ENCODE measurements at regions not wholly inside any gene's neighbourhood (a gene's known extent, or its start where the extent isn't known, plus 50 kb on each side); places are given as distances from the start of the nearest gene placed in this dataset.

DNA sequence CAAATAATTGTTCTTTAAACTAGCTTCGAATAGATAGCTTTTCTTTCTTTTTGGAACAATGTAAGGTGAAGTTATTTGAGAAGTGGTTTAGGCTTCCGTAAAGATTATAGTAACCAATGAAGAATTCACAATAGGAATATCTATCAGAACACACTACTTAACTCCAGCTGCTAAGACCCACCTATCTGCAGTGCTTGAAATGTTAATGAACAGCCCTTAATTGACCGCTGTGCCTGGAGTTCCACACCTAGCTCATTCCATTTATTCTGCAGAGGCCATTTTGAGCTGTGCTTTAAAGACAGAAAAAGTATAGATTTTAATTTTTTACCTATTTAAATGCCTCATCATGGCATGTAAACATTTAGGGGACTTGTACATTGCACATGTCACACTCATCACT, 83.3 kb upstream of the APCDD1 start:
- Histone ChIP-seq H3K9me3 (ENCODE audit: insufficient read depth, low read depth, low read length) (no peaks in the 10 kb centered on the region), H3K4me3 (ENCODE audit: low read length, poor library complexity, severe bottlenecking) (no peak overlapping the region), H3F3A (ENCODE audit: low read depth) (no peaks in the 10 kb centered on the region), H3K36me3 (ENCODE audit: insufficient read depth, low read length) (no peaks in the 10 kb centered on the region), H3K4me1 (ENCODE audit: insufficient read depth, low read length, poor library complexity, severe bottlenecking) (no peaks in the 10 kb centered on the region), H3K9me2 (replicated peaks; ENCODE audit: low read depth, low read length) (no peaks in the 10 kb centered on the region), H3K9ac (ENCODE audit: low read depth, low read length, poor library complexity, severe bottlenecking) (no peak overlapping the region), H4K20me1 (ENCODE audit: insufficient read depth, low read length, poor library complexity, severe bottlenecking) (no peaks in the 10 kb centered on the region), H2AFZ (ENCODE audit: low read length) (no peak overlapping the region), H3K4me2 (ENCODE audit: low read depth, low read length, poor library complexity, severe bottlenecking) (no peak overlapping the region), H3K79me2 (ENCODE audit: insufficient read depth, low read length) (no peaks in the 10 kb centered on the region), H3K27me3 (ENCODE audit: insufficient read depth, low read length, poor library complexity, severe bottlenecking) (no peaks in the 10 kb centered on the region)
- TF ChIP-seq EZH2phosphoT487 (IDR thresholded peaks at IDR 0.05; ENCODE audit: borderline replicate concordance): no peak
- TF ChIP-seq, protein P1, sequence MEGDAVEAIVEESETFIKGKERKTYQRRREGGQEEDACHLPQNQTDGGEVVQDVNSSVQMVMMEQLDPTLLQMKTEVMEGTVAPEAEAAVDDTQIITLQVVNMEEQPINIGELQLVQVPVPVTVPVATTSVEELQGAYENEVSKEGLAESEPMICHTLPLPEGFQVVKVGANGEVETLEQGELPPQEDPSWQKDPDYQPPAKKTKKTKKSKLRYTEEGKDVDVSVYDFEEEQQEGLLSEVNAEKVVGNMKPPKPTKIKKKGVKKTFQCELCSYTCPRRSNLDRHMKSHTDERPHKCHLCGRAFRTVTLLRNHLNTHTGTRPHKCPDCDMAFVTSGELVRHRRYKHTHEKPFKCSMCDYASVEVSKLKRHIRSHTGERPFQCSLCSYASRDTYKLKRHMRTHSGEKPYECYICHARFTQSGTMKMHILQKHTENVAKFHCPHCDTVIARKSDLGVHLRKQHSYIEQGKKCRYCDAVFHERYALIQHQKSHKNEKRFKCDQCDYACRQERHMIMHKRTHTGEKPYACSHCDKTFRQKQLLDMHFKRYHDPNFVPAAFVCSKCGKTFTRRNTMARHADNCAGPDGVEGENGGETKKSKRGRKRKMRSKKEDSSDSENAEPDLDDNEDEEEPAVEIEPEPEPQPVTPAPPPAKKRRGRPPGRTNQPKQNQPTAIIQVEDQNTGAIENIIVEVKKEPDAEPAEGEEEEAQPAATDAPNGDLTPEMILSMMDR (conservative IDR thresholded peaks at IDR 0.05; ENCODE audit: low read length): no peak

DNA sequence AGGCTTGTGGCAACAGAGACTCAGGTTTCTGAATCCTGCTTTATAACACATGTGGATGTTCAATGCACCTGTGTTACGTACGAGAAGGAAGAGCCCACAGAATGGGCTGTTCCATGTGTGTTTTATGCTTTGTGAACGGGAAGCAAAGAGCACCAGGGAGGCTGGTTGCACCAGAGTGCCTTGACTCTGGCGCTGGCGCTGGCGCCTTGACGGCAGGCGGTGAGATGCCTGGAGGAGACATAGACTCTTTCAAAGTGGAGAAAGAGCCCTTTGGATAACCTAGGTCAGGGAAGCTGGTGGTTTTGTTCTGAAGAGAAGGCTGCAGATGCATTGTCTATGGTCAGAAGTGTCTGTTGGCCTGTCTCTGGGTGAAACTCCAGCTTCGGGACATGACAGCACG, 80.2 kb upstream of the APCDD1 start:
- no peaks in the 10 kb centered on the region for H4K20me1 ChIP-seq (ENCODE audit: insufficient read depth, low read length, poor library complexity, severe bottlenecking)
- H3K9ac ChIP-seq (ENCODE audit: low read depth, low read length, poor library complexity, severe bottlenecking): no peak overlapping the region
- no peaks in the 10 kb centered on the region for H3K9me2 ChIP-seq (replicated peaks; ENCODE audit: low read depth, low read length)
- no peak overlapping the region for H3K4me2 ChIP-seq (ENCODE audit: low read depth, low read length, poor library complexity, severe bottlenecking)
- TF ChIP-seq, protein P1 (conservative IDR thresholded peaks at IDR 0.05; ENCODE audit: low read length): no peak
- no peak for TF ChIP-seq EZH2phosphoT487 (IDR thresholded peaks at IDR 0.05; ENCODE audit: borderline replicate concordance)
- no peaks in the 10 kb centered on the region for H3K27me3 ChIP-seq (ENCODE audit: insufficient read depth, low read length, poor library complexity, severe bottlenecking)
- no peaks in the 10 kb centered on the region for H3F3A ChIP-seq (ENCODE audit: low read depth)
- no peaks in the 10 kb centered on the region for H3K79me2 ChIP-seq (ENCODE audit: insufficient read depth, low read length)
- H3K4me3 ChIP-seq (ENCODE audit: low read length, poor library complexity, severe bottlenecking): no peak overlapping the region
- no peaks in the 10 kb centered on the region for H3K4me1 ChIP-seq (ENCODE audit: insufficient read depth, low read length, poor library complexity, severe bottlenecking)
- no peaks in the 10 kb centered on the region for H3K36me3 ChIP-seq (ENCODE audit: insufficient read depth, low read length)
- H2AFZ ChIP-seq (ENCODE audit: low read length): no peak overlapping the region
- no peaks in the 10 kb centered on the region for H3K9me3 ChIP-seq (ENCODE audit: insufficient read depth, low read depth, low read length)

DNA sequence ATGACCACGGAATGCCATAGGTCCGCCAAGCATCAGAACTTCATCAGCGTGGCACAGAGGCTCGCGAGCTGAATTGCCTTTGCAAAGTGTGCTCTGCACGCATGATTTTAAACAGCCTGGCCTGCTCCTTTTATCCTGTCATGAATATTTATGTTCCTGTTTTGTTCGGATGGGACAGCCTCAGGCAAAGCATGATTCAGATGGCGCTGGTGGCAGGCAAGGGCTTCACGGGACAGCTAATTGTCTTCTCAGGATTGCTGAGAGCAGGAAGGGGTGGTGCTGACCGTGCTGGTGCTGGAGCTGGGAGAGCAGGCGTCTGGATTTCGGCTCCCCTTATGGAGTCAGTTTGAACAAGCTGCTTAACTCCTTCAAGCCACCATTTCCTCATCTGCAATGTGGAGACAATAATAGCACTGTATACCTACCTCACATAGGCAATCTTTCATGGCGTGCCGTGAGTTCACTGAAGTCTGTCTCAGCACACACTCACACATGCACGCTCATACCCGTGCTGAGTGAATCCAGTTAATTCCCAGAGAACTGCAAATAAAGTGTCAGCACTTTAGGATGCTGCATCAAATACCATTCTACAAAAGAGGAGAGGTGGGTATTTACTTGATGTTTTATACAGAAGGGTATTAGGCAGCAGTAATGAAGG, 79.7 kb upstream of the APCDD1 start:
- Histone ChIP-seq H2AFZ (ENCODE audit: low read length) (no peak overlapping the region), H3K4me2 (ENCODE audit: low read depth, low read length, poor library complexity, severe bottlenecking) (no peak overlapping the region), H3K27me3 (ENCODE audit: insufficient read depth, low read length, poor library complexity, severe bottlenecking) (no peaks in the 10 kb centered on the region), H3K79me2 (ENCODE audit: insufficient read depth, low read length) (no peaks in the 10 kb centered on the region), H3K9me2 (replicated peaks; ENCODE audit: low read depth, low read length) (no peaks in the 10 kb centered on the region), H3K4me1 (ENCODE audit: insufficient read depth, low read length, poor library complexity, severe bottlenecking) (no peaks in the 10 kb centered on the region), H3K4me3 (ENCODE audit: low read length, poor library complexity, severe bottlenecking) (no peak overlapping the region), H3K9me3 (ENCODE audit: insufficient read depth, low read depth, low read length) (no peaks in the 10 kb centered on the region), H3K36me3 (ENCODE audit: insufficient read depth, low read length) (no peaks in the 10 kb centered on the region), H3K9ac (ENCODE audit: low read depth, low read length, poor library complexity, severe bottlenecking) (no peak overlapping the region), H3F3A (ENCODE audit: low read depth) (no peaks in the 10 kb centered on the region), H4K20me1 (ENCODE audit: insufficient read depth, low read length, poor library complexity, severe bottlenecking) (no peaks in the 10 kb centered on the region)
- TF ChIP-seq EZH2phosphoT487 (IDR thresholded peaks at IDR 0.05; ENCODE audit: borderline replicate concordance): no peak
- TF ChIP-seq, protein P1 (conservative IDR thresholded peaks at IDR 0.05; ENCODE audit: low read length): no peak
